ENCODE measurements at regions not wholly inside any gene's neighbourhood (a gene's known extent, or its start where the extent isn't known, plus 50 kb on each side); places are given as distances from the start of the nearest gene placed in this dataset.

DNA sequence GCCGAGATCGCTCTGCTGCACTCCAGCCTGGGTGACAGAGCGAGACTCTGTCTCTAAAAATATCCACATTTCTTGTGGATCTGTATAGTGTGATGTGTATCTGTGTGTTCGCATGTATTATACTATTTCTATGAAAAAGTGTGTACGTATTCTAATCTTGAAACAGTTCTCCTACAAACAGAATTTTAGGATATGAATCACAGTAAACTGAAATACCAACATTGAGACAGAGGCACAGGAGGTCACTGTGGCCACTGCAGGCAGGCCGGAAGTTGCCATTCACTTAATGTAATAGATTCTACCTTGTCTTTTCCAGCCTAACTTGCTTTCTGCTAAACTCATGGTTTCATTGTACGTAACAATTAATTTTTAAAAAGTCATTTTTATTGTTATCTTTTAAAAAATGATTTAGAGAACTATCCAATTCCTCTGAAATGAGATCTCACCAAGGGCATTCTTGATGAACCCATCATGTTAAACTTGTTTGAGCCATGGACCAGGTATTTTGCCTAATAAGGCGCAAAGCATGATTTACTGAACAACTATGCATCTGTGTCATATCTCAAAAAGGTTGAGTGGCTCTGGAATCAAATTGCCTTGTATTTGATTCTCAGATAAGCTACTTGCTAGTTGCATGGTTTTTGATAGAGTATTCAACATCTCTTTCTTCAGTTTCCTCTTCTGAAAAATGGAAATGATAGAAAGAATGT is 154.9 kb upstream of the GYPA start:
- Histone ChIP-seq H3K4me1 (no peaks in the 10 kb centered on the region), H3K4me3 (ENCODE audit: low read depth, low read length) (no peak overlapping the region), H3K9me3 (no peaks in the 10 kb centered on the region), H3K36me3 (no peaks in the 10 kb centered on the region), H3K27me3 (no peaks in the 10 kb centered on the region)
- TF ChIP-seq CTCF (IDR thresholded peaks at IDR 0.05; ENCODE audit: low read depth, low read length) = no peak
- DNase-seq = no peak

DNA sequence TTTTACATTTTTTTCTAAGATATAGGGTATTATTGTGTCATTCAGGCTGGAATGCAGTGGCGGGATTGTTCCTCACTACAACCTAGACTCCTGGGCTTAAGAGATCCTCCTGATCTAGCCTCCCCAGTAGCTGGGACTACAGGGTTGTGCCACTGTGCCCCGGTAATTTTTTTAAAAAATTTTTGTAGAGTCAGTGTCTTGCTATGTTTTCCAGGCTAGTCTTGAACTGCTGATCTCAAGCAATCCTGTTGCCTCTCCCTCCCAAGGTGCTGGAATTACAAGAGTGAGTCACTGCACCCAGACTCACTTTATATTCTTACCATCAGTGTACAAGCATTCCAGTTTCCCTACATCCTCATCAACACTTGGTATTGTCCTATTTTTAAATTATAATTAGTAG is 156.4 kb upstream of the GYPA start:
- no peak overlapping the region for H3K4me3 ChIP-seq (ENCODE audit: low read depth, low read length)
- H3K36me3 ChIP-seq = no peaks in the 10 kb centered on the region
- no peaks in the 10 kb centered on the region for H3K27me3 ChIP-seq
- H3K4me1 ChIP-seq = no peaks in the 10 kb centered on the region
- H3K9me3 ChIP-seq = no peaks in the 10 kb centered on the region
- no peak for TF ChIP-seq CTCF (IDR thresholded peaks at IDR 0.05; ENCODE audit: low read depth, low read length)
- DNase-seq = no peak

GRCh38 chr4:144298519-144298918 is 158.0 kb upstream of the GYPA start:
- DNase-seq = no peak
- Histone ChIP-seq H3K9me3 (no peaks in the 10 kb centered on the region), H3K27me3 (no peaks in the 10 kb centered on the region), H3K36me3 (no peaks in the 10 kb centered on the region), H3K4me1 (no peaks in the 10 kb centered on the region), H3K4me3 (ENCODE audit: low read depth, low read length) (no peak overlapping the region)
- no peak for TF ChIP-seq CTCF (IDR thresholded peaks at IDR 0.05; ENCODE audit: low read depth, low read length)

DNA sequence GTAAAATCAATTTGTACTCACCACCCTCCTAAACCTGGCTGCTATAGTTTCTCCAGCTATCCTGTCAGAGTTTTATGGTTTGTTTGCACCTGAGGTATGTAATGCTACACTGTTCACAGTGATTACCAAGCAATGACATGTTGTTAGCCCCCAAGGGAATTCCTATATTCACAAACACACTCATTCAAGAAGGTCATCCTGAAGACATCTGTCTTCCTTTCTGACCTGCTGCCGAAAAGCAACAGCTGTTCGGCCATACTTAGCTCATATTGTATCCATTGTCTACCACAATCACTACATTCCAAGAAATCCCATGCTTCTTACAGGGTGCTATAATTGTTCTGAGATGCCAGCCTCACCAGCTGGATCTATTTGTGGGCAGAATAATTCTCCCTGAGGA is 160.1 kb upstream of the GYPA start:
- no peak for DNase-seq
- Histone ChIP-seq H3K27me3 (no peaks in the 10 kb centered on the region), H3K4me1 (no peaks in the 10 kb centered on the region), H3K4me3 (ENCODE audit: low read depth, low read length) (no peak overlapping the region), H3K9me3 (no peaks in the 10 kb centered on the region), H3K36me3 (no peaks in the 10 kb centered on the region)
- no peak for TF ChIP-seq CTCF (IDR thresholded peaks at IDR 0.05; ENCODE audit: low read depth, low read length)

GRCh38 chr4:144302704-144303536 is 162.4 kb upstream of the GYPA start:
- DNase-seq = no peak
- no peak for TF ChIP-seq CTCF (IDR thresholded peaks at IDR 0.05; ENCODE audit: low read depth, low read length)

DNA sequence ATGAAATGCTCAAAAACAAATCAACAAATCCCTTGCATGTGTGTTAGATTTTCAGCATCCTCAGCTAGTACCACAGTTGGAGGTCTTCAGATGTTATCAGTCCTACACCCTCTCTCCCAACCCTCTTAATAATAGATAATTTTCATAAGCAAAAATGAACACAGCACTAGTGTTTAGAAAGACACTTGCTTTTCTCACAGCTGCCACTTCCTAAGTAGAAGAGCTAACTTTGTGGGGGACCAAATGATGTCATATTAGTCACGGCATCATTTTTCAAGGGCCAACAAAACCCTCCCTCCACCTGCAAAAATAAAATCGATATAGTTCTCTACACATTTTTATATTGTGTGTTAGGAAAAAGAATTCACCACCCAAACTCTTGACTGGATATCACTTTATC is 163.5 kb upstream of the GYPA start:
- no peak overlapping the region for H3K4me3 ChIP-seq (ENCODE audit: low read depth, low read length)
- DNase-seq = no peak
- no peak for TF ChIP-seq CTCF (IDR thresholded peaks at IDR 0.05; ENCODE audit: low read depth, low read length)
- no peaks in the 10 kb centered on the region for H3K36me3 ChIP-seq
- H3K27me3 ChIP-seq = no peaks in the 10 kb centered on the region
- no peaks in the 10 kb centered on the region for H3K4me1 ChIP-seq
- no peaks in the 10 kb centered on the region for H3K9me3 ChIP-seq

More at GRCh38 chr4:144302704-144303536, 162.4 kb upstream of the GYPA start:
- no peaks in the 10 kb centered on the region for H3K4me1 ChIP-seq
- no peaks in the 10 kb centered on the region for H3K27me3 ChIP-seq
- no peak overlapping the region for H3K4me3 ChIP-seq (ENCODE audit: low read depth, low read length)
- no peaks in the 10 kb centered on the region for H3K9me3 ChIP-seq
- H3K36me3 ChIP-seq = no peaks in the 10 kb centered on the region

Data from BE2C (cell line).